BJ (cell line): ENCODE measurements at regions not wholly inside any gene's neighbourhood (a gene's known extent, or its start where the extent isn't known, plus 50 kb on each side); places are given as distances from the start of the nearest gene placed in this dataset.

Source experiments
- CTCF ChIA-PET: fragments of 350-600 bp; formaldehyde crosslinking; extraction: SDS; loops from one replicate; lab custom pipeline; 2021; ENCODE audit warnings: antibody characterized with exemption, inconsistent platforms; lab: Yijun Ruan, JAX
- POLR2A ChIA-PET: fragments of 300-600 bp; sonication (Branson Sonifier 250); formaldehyde crosslinking; extraction: SDS; loops from one replicate; lab custom pipeline; 2021; ENCODE audit warnings: antibody characterized with exemption; lab: Charles Lee
- DNase-seq: peaks from one replicate; pipeline ENCODE4 v3.0.0-alpha.2; 2011; ENCODE audit warnings: low read depth
- H3K27me3 ChIP-seq: 2 replicates; pipeline ENCODE4 v1.6.0; 2011; ENCODE audit warnings: low read length; ENCODE audit not compliant: control insufficient read depth, insufficient read depth
- H3K36me3 ChIP-seq: 2 replicates; pipeline ENCODE4 v1.5.1; 2011; ENCODE audit warnings: low read length; ENCODE audit not compliant: control insufficient read depth, insufficient read depth
- H3K4me3 ChIP-seq: 2 replicates; pipeline ENCODE4 v1.5.1; 2011; ENCODE audit warnings: low read depth, mild to moderate bottlenecking, control low read depth, low read length
- TF ChIP-seq, protein P1 (sequence below): IDR thresholded peaks from 2 replicates; pipeline ENCODE4 v1.5.1; 2011; ENCODE audit warnings: low read depth, mild to moderate bottlenecking, control low read depth, inconsistent platforms, low read length, moderate library complexity; ENCODE audit not compliant: insufficient read depth

DNA sequence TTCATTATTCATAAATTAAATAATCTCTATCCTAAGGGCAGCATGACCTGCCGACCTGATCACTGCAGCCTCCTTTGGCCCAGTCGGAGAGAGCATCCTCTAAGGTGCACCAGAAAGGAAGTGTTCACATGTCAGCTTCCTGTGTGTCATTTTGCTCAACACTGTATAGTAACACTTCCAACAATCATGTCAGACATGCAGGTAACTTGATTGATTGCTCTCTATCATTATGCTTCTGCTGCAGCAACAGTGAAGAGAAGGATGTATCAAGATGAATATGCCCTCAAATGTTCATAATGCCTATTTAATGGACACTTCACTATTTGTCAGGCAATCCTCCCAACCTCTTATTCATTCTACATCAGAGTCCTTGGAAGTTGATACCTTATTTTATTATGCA lies 332.3 kb downstream of the CDH7 start:
- no peak for DNase-seq
- TF ChIP-seq, protein P1, sequence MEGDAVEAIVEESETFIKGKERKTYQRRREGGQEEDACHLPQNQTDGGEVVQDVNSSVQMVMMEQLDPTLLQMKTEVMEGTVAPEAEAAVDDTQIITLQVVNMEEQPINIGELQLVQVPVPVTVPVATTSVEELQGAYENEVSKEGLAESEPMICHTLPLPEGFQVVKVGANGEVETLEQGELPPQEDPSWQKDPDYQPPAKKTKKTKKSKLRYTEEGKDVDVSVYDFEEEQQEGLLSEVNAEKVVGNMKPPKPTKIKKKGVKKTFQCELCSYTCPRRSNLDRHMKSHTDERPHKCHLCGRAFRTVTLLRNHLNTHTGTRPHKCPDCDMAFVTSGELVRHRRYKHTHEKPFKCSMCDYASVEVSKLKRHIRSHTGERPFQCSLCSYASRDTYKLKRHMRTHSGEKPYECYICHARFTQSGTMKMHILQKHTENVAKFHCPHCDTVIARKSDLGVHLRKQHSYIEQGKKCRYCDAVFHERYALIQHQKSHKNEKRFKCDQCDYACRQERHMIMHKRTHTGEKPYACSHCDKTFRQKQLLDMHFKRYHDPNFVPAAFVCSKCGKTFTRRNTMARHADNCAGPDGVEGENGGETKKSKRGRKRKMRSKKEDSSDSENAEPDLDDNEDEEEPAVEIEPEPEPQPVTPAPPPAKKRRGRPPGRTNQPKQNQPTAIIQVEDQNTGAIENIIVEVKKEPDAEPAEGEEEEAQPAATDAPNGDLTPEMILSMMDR, result no peak
- H3K27me3 ChIP-seq, result no peaks in the 10 kb centered on the region
- ChIA-PET POLR2A (no interaction called here), CTCF (no interaction called here)
- no peaks in the 10 kb centered on the region for H3K36me3 ChIP-seq
- H3K4me3 ChIP-seq, result no peak overlapping the region

DNA sequence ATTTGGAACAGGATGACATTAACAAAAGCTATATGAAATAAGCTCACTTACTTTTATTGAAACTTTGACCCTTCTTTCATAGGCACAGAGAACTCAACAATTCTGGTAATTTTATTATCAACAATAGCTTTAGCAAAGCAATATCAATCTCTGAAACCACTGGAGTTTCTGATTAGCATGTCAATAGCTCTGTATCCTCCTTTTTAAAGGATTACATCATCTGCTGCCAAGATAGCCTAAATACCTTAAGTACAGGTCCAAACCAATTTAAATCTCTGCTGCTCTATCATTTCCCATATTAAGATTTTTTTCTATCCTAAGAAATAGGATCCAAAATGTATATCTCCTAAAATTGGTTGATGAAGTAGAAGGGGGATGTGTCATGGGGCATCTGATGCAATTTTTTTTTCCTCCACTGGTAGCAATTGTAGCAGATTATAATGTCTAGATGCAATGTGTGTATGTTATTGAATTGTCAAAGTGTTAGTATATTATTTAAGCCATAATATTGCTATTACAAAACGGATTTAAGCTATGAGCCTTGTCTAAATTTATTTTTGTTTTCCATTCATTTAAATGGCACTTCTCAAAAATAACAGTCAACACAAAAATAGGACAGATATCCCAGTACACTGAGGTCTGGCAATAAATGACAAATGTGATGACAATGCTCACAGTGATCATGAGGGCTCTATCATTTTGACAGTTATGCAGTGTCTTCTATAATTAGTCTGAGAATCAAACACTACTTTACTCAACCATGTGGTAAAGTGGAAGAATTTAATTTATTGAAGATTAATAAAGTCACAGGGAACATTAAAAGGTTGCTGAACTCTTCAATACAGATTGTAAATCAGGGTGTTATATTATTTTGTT lies 328.4 kb downstream of the CDH7 start:
- DNase-seq, result no peak
- Histone ChIP-seq H3K36me3 (no peaks in the 10 kb centered on the region), H3K4me3 (no peak overlapping the region), H3K27me3 (no peaks in the 10 kb centered on the region)
- CTCF ChIA-PET, result interaction anchor here (0.6 kb wide), 1 partner anchor 119 kb away, joined by 3 read pairs; no protein-coding TSS in a partner anchor
- POLR2A ChIA-PET, result no interaction called here
- TF ChIP-seq, protein P1, result no peak

DNA sequence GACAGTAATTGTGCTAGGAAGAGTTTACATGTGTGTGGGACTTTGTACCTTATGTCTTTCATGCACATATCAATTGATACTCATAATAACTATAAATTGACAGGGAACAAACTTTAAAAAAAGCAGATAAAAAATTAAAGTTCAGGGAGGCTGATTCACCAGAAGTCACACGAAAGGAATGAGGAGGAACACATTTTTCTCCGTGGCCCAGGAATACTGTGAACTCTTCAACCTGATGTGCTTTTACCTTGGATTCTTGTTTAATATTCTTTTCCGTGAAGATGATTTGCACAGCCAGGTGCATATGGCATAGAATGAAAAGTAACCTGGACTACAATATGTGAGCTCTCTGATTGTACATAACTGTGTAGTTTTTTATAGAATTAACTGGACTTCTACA lies 326.3 kb downstream of the CDH7 start:
- no peaks in the 10 kb centered on the region for H3K27me3 ChIP-seq
- no peak for DNase-seq
- POLR2A ChIA-PET, result no interaction called here
- H3K36me3 ChIP-seq, result no peaks in the 10 kb centered on the region
- TF ChIP-seq, protein P1, result no peak
- CTCF ChIA-PET, result no interaction called here
- no peak overlapping the region for H3K4me3 ChIP-seq

DNA sequence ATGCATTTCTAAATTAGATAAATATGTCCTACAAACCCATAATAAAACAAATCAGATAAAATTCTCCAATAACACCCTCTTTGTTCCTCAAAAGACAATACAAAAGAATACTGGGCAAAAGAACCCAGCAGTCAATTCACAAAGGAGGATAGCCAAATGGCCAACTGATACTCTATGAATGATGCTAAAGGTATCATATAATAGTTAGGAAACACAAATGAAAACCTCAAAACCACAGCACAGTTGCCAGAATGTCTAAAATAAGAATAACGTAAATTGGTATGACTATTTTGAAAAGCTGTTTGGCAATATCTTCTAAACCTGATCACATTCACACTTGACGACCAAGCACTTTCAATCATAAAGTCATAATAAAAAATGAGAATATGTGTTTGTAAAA lies 315.4 kb downstream of the CDH7 start:
- Histone ChIP-seq H3K36me3 (no peaks in the 10 kb centered on the region), H3K4me3 (no peak overlapping the region), H3K27me3 (no peaks in the 10 kb centered on the region)
- TF ChIP-seq, protein P1, result no peak
- DNase-seq, result no peak
- ChIA-PET POLR2A (no interaction called here), CTCF (no interaction called here)

DNA sequence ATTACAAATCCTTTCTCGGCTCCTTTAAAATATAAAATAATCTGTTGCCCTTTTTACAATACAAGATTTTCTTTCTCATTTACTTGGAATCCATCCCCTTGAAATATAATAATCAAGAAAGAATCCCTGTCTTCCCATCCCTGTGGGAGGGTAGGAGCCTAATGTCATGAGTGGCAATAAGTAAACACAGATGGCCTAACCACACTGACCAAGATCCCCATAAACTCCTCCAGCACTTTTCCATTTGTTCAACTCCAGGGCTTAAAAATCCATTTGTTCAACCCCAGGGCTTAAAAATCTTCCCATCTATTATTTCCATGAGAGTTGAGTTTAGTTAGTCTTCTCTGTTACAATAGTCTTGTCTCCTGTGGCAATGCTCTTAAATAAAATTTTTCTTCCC lies 297.6 kb downstream of the CDH7 start:
- no peak for DNase-seq
- TF ChIP-seq, protein P1, result no peak
- Histone ChIP-seq H3K4me3 (no peak overlapping the region), H3K36me3 (no peaks in the 10 kb centered on the region), H3K27me3 (no peaks in the 10 kb centered on the region)
- ChIA-PET POLR2A (no interaction called here), CTCF (no interaction called here)
